Mesenchymal stem cell (in vitro differentiated cells and primary cell): ENCODE measurements at regions not wholly inside any gene's neighbourhood (a gene's known extent, or its start where the extent isn't known, plus 50 kb on each side); places are given as distances from the start of the nearest gene placed in this dataset.
A peak's percentile ranks its signal among the peaks of the same experiment; 100 is the strongest.

ENCODE experiments used
- DNase-seq: peaks from one replicate; pipeline ENCODE4 v3.0.0-alpha.2; 2013
- H2AFZ ChIP-seq: one replicate; pipeline ENCODE4 v1.6.1; 2013; ENCODE audit warnings: low read depth, mild to moderate bottlenecking, control low read depth, inconsistent platforms, low read length, moderate library complexity
- H2AK5ac ChIP-seq: 2 replicates; pipeline ENCODE4 v1.6.1; 2013; ENCODE audit warnings: low read length, moderate library complexity, mild to moderate bottlenecking, inconsistent platforms; ENCODE audit not compliant: severe bottlenecking
- H2BK120ac ChIP-seq: one replicate; pipeline ENCODE4 v1.6.1; 2013; ENCODE audit warnings: low read depth, mild to moderate bottlenecking, inconsistent platforms, low read length, moderate library complexity
- H2BK12ac ChIP-seq, 2 experiments: one replicate each; pipeline ENCODE4 v1.6.1; 2013; ENCODE audit warnings: inconsistent platforms in 2 of 2, low read length in 2 of 2, mild to moderate bottlenecking in 2 of 2, moderate library complexity in 2 of 2, control low read depth in 1 of 2
- H2BK15ac ChIP-seq: one replicate; pipeline ENCODE4 v1.6.1; 2013; ENCODE audit warnings: mild to moderate bottlenecking, low read depth, inconsistent platforms; ENCODE audit not compliant: poor library complexity, severe bottlenecking
- H2BK5ac ChIP-seq: 2 replicates; pipeline ENCODE4 v1.6.1; 2013; ENCODE audit warnings: low read depth, mild to moderate bottlenecking, low read length, control low read depth, inconsistent platforms; ENCODE audit not compliant: poor library complexity, severe bottlenecking
- H3K14ac ChIP-seq, 2 experiments: one replicate each; pipeline ENCODE4 v1.6.1; 2013; ENCODE audit warnings: inconsistent platforms in 2 of 2, low read length in 2 of 2, control low read depth in 1 of 2, mild to moderate bottlenecking in 1 of 2, moderate library complexity in 1 of 2
- H3K18ac ChIP-seq, 2 experiments: one replicate each; pipeline ENCODE4 v1.6.1; 2013; ENCODE audit warnings: inconsistent platforms in 2 of 2, low read length in 2 of 2, control low read depth in 1 of 2, low read depth in 1 of 2, mild to moderate bottlenecking in 1 of 2
- H3K23ac ChIP-seq, 2 experiments: one replicate each; pipeline ENCODE4 v1.6.1; 2013; ENCODE audit warnings: inconsistent platforms in 2 of 2, low read length in 2 of 2, mild to moderate bottlenecking in 2 of 2, moderate library complexity in 2 of 2, control low read depth in 1 of 2
- H3K27ac ChIP-seq: 2 replicates; pipeline ENCODE4 v1.5.1; 2013; ENCODE audit warnings: mild to moderate bottlenecking, moderate library complexity, low read length, control low read depth, inconsistent platforms; ENCODE audit not compliant: poor library complexity, severe bottlenecking
- H3K27me3 ChIP-seq, 2 experiments: 2 replicates each; pipeline versions ENCODE4 v1.6.1 to v1.7.0; 2013; ENCODE audit warnings: low read length in 2 of 2, mild to moderate bottlenecking in 2 of 2, moderate library complexity in 2 of 2, control low read depth in 1 of 2, inconsistent platforms in 1 of 2; ENCODE audit not compliant: control insufficient read depth in 1 of 2, insufficient read depth in 1 of 2
- H3K36me3 ChIP-seq, 2 experiments: 2 replicates each; pipeline versions ENCODE4 v1.6.1 to v1.7.0; 2013; ENCODE audit warnings: low read length in 2 of 2, control low read depth in 1 of 2, inconsistent platforms in 1 of 2, low read depth in 1 of 2, mild to moderate bottlenecking in 1 of 2; ENCODE audit not compliant: insufficient read depth in 2 of 2, control insufficient read depth in 1 of 2
- H3K4ac ChIP-seq, 2 experiments: one replicate each; pipeline ENCODE4 v1.6.1; 2013; ENCODE audit warnings: inconsistent platforms in 2 of 2, low read length in 2 of 2, mild to moderate bottlenecking in 2 of 2, moderate library complexity in 2 of 2, control low read depth in 1 of 2, low read depth in 1 of 2
- H3K4me1 ChIP-seq: 2 replicates; pipeline ENCODE4 v1.6.1; 2013; ENCODE audit warnings: low read depth, low read length, control low read depth; ENCODE audit not compliant: control insufficient read depth, insufficient read depth
- H3K4me2 ChIP-seq: 2 replicates; pipeline ENCODE4 v1.6.1; 2013; ENCODE audit warnings: low read length, mild to moderate bottlenecking, inconsistent platforms; ENCODE audit not compliant: poor library complexity, severe bottlenecking
- H3K4me3 ChIP-seq, 2 experiments: 2 replicates each; pipeline versions ENCODE4 v1.5.1 to v1.7.0; 2013; ENCODE audit warnings: low read length in 2 of 2, mild to moderate bottlenecking in 2 of 2, control low read depth in 1 of 2, low read depth in 1 of 2; ENCODE audit not compliant: insufficient read depth in 1 of 2
- H3K79me1 ChIP-seq: replicated peaks from 2 replicates; pipeline ENCODE4 v1.6.1; 2013; ENCODE audit warnings: mild to moderate bottlenecking, control low read depth, low read length, inconsistent platforms; ENCODE audit not compliant: poor library complexity, severe bottlenecking
- H3K9ac ChIP-seq: 2 replicates; pipeline ENCODE4 v1.7.0; 2013; ENCODE audit warnings: mild to moderate bottlenecking, low read length, moderate library complexity
- H3K9me3 ChIP-seq: 2 replicates; pipeline ENCODE4 v1.7.0; 2013; ENCODE audit warnings: mild to moderate bottlenecking, low read length; ENCODE audit not compliant: control insufficient read depth
- H4K8ac ChIP-seq: one replicate; pipeline ENCODE4 v1.6.1; 2013; ENCODE audit warnings: inconsistent platforms, mild to moderate bottlenecking, low read length, moderate library complexity
- H4K91ac ChIP-seq: one replicate; pipeline ENCODE4 v1.6.1; 2013; ENCODE audit warnings: mild to moderate bottlenecking, low read length, inconsistent platforms
- WGBS: methylation state at CpG from one replicate; pipeline ENCODE4 v1.1.7; 2013; ENCODE audit warnings: mixed read lengths; 5-methylcytosine and 5-hydroxymethylcytosine counted together

DNA sequence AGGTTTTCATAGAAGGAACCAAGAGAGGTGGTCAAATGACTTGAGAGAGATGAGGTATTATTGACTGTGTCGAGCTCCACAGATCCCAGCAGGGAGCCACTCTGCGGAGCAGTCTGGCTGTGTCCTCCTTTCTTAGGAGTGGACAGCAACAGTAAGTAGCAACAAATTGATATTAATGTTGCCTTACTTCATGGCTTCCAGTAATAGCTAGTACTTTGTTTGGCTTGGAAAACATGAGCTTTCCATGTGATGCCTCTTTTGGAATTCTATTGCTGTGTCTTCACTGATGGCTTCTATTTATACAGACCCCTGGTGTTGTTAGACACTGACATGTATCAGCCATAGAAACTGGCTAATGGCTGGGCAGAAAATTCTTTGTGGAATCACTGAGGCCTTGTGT is 531.2 kb upstream of the CCDC196 start:
- Histone ChIP-seq H3K27ac (no peak overlapping the region), H3K36me3 (no peaks in the 10 kb centered on the region), H3K23ac (no peak overlapping the region), H3K9me3 (no peaks in the 10 kb centered on the region), H3K4me1 (no peaks in the 10 kb centered on the region), H3K9ac (no peak overlapping the region), H2AFZ (no peak overlapping the region), H3K14ac (no peak overlapping the region), H2BK12ac (no peak overlapping the region), H3K18ac (no peak overlapping the region), H2BK5ac (no peak overlapping the region), H2AK5ac (no peak overlapping the region), H4K91ac (no peak overlapping the region), H3K4me3 (no peak overlapping the region), H2BK15ac (no peak overlapping the region), H3K79me1 (no peaks in the 10 kb centered on the region), H2BK120ac (no peak overlapping the region), H3K4ac (no peak overlapping the region), H4K8ac (no peak overlapping the region), H3K4me2 (no peak overlapping the region), H3K27me3 (peaks cover 0 to 11% of the 10 kb centered on the region in 2 experiments)
- 85% methylated on average over 2 of the region's 2 CpGs for WGBS
- no peak for DNase-seq

DNA sequence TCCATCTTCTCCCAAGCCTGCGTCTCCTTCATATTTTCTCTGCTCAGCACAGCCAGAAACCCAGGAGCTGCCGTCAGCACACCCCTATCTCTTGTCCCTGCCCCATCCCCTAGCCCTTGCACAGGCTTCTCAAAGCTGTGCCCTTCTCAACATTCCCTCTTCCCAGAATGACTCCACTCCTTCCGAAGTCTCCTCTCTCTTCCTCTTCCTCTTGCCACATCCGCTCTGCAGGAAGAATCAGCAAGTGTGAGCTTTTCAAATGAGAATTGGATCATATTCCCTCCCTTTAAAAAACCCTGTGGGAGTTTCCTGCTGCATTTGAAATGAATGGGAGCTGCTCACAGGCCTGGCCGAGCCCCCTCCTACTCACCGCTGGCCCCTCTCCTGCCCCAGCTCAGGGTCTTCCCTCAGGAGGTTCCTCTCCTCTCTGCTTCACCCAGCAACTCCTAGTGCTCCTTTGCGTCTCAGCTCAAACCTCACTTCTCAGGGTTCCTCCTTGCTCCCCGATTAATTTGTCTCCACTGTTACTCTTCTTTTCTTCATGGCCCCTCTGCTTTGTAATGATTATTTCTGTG is 528.5 kb upstream of the CCDC196 start:
- no peak overlapping the region for H3K4me2 ChIP-seq
- no peak overlapping the region for H3K14ac ChIP-seq
- no peak for DNase-seq
- no peak overlapping the region for H3K18ac ChIP-seq
- WGBS: 69% methylated on average over 6 of the region's 8 CpGs
- H3K23ac ChIP-seq: no peak overlapping the region
- H4K8ac ChIP-seq: no peak overlapping the region
- no peaks in the 10 kb centered on the region for H3K9me3 ChIP-seq
- no peak overlapping the region for H2BK5ac ChIP-seq
- no peak overlapping the region for H3K9ac ChIP-seq
- no peaks in the 10 kb centered on the region for H3K36me3 ChIP-seq
- no peak overlapping the region for H2BK120ac ChIP-seq
- H3K27ac ChIP-seq: no peak overlapping the region
- no peaks in the 10 kb centered on the region for H3K79me1 ChIP-seq
- no peak overlapping the region for H3K4ac ChIP-seq
- H2BK15ac ChIP-seq: no peak overlapping the region
- no peak overlapping the region for H2AFZ ChIP-seq
- H3K27me3 ChIP-seq: peaks cover 0 to 10% of the 10 kb centered on the region in 2 experiments
- no peak overlapping the region for H4K91ac ChIP-seq
- H2AK5ac ChIP-seq: no peak overlapping the region
- H3K4me1 ChIP-seq: no peaks in the 10 kb centered on the region
- H3K4me3 ChIP-seq: no peak overlapping the region
- no peak overlapping the region for H2BK12ac ChIP-seq

DNA sequence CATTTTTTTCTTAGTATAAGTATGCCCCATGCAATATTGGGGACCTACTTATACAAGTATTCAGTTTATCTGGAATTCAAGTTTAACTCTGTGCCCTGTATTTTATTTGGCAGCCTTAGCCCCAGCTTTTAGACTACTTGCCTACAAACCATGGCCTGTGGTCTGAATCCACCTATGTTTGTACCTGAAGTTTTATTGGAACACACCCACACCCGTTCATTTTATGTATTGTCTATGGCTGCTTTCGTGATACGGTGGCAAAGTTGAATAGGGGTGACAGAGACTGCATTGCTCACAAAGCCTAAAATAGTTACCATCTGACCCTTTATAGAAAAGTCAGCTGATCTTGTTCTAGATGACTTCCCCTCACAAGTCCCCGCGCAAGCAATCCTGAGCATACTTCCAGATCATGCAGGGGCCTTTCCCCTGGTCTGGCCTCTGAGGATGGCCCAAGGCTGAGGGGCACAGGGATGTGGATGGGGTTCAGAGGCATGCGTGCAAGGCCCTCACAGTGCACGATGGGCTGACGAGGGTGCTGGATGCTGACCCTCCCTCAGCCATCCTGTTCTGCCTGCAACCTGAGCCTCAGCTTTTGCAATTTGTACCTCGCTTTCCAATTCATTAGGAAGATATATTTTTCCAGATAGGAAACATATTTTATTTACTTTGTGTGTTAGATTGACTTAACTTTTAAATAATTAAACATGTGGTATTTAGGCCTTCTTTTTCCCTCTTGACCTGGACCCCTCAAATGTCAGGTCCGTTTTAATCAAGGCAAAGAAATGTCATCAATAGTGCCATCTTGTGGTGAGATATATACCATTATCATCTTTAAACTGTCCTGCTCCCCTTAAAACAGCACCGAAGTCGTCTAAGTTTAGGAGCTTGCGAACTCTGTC is 527.3 kb upstream of the CCDC196 start:
- 84% methylated on average over 9 of the region's 13 CpGs for WGBS
- Histone ChIP-seq H3K36me3 (no peaks in the 10 kb centered on the region), H3K4me3 (no peak overlapping the region), H3K4ac (no peak overlapping the region), H3K4me2 (no peak overlapping the region), H3K9ac (no peak overlapping the region), H3K4me1 (no peaks in the 10 kb centered on the region), H2BK15ac (no peak overlapping the region), H3K9me3 (no peaks in the 10 kb centered on the region), H3K27me3 (peaks cover 0 to 20% of the 10 kb centered on the region in 2 experiments), H2BK12ac (no peak overlapping the region), H3K79me1 (no peaks in the 10 kb centered on the region), H2AK5ac (no peak overlapping the region), H3K27ac (no peak overlapping the region), H2BK120ac (no peak overlapping the region), H4K8ac (no peak overlapping the region), H3K23ac (no peak overlapping the region), H3K18ac (no peak overlapping the region), H4K91ac (no peak overlapping the region), H3K14ac (no peak overlapping the region), H2AFZ (no peak overlapping the region), H2BK5ac (no peak overlapping the region)
- peak; percentile 32 for DNase-seq

DNA sequence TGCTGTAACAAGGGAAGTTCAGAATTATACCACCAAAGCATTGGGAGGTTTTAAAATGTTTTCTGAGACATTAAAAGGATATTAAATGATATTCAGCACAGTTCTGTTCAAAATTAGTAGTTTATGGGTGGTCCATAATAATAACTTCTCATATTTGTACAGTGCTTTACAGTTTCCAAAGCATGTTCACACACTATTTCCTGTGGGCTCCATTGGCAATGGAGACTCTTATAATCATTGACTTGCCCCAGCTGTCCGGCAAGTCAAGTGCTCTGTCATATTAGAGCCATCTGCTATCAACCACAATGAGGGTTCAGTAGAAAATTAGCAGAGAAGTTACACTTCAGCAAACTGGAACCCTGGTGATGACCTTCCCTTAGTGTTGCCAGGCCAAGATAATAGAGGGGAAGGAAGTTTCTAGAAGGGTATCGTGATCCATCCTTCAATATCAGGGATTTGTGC is 526.6 kb upstream of the CCDC196 start:
- H3K79me1 ChIP-seq: no peaks in the 10 kb centered on the region
- no peak overlapping the region for H3K9ac ChIP-seq
- H2AK5ac ChIP-seq: no peak overlapping the region
- H2BK5ac ChIP-seq: no peak overlapping the region
- H3K36me3 ChIP-seq: no peaks in the 10 kb centered on the region
- H3K14ac ChIP-seq: no peak overlapping the region
- no peak overlapping the region for H2AFZ ChIP-seq
- no peak overlapping the region for H2BK15ac ChIP-seq
- H3K27ac ChIP-seq: no peak overlapping the region
- no peak overlapping the region for H3K4me2 ChIP-seq
- no peak overlapping the region for H3K18ac ChIP-seq
- no peak overlapping the region for H3K23ac ChIP-seq
- H4K91ac ChIP-seq: no peak overlapping the region
- no peak overlapping the region for H2BK12ac ChIP-seq
- no peak for DNase-seq
- H4K8ac ChIP-seq: no peak overlapping the region
- H3K4me1 ChIP-seq: no peaks in the 10 kb centered on the region
- peaks cover 0 to 26% of the 10 kb centered on the region in 2 experiments for H3K27me3 ChIP-seq
- no peak overlapping the region for H2BK120ac ChIP-seq
- H3K4me3 ChIP-seq: no peak overlapping the region
- no peak overlapping the region for H3K4ac ChIP-seq
- WGBS: 86% methylated on average over 2 of the region's 2 CpGs
- H3K9me3 ChIP-seq: no peaks in the 10 kb centered on the region
